GM21367 (cell line): ENCODE measurements at regions not wholly inside any gene's neighbourhood (a gene's known extent, or its start where the extent isn't known, plus 50 kb on each side); places are given as distances from the start of the nearest gene placed in this dataset.
A peak's percentile ranks its signal among the peaks of the same experiment; 100 is the strongest.
"Not testable (repeated sequence)": the region's sequence is repeated elsewhere in the genome, so short reads cannot be mapped to it uniquely, and the experiment has no call there.

Experiments used
- ATAC-seq: cut with Tn5 transposase; IDR thresholded peaks from one replicate; pipeline ENCODE4 v1.9.1; 2021; ENCODE audit not compliant: unreplicated experiment

DNA sequence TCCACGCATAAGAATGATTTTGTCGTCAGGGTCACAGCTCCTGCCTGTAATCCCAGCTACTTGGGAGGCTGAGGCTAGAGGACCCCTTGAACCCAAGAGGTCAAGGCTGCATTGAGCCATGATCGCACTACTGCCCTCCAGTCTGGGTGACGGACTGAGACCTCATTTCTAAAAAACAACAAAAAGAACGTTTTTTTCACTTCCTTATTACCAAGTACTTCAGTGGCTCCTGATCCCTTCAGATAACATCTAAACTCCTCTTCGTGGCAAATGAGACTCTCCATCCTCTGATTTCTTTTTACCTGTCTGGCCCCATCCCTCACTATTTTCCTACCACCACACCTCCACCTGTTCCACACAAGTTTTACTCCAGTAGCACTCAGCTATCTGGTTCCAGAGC is 105.4 kb upstream of the TLK1 start:
- no peak for ATAC-seq

DNA sequence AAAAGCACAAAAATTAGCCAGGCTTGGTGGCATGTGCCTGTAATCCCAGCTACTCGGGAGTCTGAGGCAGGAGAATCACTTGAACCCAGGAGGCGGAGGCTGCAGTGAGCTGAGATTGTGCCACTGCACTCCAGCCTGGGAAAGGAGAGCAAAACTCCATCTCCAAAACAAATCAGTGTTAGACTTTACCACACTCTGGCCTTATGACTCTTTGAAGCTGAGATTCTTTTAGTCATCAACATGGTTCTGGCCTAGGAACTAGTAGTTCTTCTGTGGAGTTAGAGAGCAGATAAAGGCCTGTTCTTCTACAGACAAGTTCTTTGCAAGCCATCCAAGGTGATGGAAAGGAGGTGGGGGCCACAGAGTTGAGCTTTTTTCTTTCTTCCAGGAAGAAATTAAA is 100.8 kb upstream of the TLK1 start:
- not testable (repeated sequence) for ATAC-seq

GRCh38 chr2:171260471-171261424 is 100.1 kb upstream of the TLK1 start:
- no peak for ATAC-seq

DNA sequence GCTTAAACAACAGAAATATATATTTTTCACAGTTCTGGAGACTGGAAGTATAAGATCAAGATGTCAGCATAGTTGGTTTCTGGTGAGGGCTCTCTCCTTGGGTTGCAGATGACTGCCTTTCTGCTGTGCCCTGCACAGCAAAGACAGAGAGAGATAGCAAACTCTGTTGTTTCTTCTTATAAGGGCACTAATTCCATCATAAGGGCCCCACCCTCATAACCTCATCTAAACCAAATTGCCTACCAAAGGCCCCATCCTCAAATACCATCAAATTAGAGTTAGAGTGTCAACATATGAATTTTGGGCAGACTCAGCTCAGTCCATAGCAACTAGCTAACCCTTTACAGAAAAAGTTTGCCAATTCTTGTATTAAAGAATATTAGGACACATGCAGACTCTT is 94.0 kb upstream of the TLK1 start:
- no peak for ATAC-seq

DNA sequence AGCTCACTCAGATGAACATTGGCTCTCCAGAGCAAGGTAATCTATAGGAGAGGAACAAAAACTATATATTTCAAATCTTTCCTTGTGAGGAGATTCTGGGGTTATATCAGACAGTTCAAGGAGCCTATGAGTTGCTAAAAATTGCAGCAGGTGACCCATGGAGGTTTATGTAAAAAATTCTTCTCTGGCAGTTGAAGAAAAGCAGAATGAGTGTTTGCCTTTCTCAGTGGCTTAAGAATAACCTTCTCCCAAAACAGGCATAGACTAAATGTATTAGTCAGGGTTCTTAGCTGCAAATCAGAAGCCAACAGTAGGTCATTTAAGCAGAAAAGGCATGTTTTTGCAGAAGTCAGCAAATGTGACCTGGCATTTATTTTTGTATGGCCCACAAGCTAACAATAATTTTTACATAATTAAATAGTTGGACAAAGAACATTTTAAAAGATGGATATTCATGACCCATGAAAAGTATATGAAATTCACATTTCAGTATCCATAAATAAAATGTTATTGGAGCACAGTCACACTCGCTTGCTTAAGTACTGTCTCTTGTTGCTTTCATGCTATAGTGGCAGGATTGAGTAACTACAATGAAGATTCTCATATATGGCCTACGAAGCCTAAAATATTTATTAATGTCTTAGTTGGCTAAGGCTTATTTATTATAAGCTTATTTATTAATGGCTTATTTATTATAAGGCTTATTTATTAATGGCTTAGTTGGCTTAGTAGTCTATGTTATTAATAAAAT is 93.4 kb upstream of the TLK1 start:
- no peak for ATAC-seq

GRCh38 chr2:171253279-171253678 is 92.6 kb upstream of the TLK1 start:
- no peak for ATAC-seq

DNA sequence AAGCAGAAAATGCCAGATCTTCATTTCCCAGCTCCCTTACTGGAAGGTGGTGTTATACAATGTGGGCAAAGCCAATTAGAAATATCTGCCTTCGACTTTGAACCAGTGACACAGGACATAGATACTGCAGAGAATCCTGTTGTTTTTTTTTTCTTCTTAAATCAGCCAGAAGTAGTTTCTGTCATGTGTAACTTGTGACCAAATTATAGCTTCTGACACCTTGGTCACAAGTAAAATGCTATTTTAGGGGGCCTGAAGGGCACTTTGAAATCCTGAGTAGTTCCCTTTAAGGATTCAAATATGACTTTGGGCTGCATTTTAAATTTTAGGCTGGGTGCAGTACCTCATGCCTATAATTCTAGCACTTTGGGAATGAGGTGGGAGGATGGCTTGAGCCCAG is 89.0 kb upstream of the TLK1 start:
- ATAC-seq = no peak

- ATAC-seq = peak; percentile 52
These were observed 87.3 kb upstream of the TLK1 start for GRCh38 chr2:171247741-171248662.

- no peak for ATAC-seq
These were observed 84.5 kb upstream of the TLK1 start for GRCh38 chr2:171244970-171245782.

DNA sequence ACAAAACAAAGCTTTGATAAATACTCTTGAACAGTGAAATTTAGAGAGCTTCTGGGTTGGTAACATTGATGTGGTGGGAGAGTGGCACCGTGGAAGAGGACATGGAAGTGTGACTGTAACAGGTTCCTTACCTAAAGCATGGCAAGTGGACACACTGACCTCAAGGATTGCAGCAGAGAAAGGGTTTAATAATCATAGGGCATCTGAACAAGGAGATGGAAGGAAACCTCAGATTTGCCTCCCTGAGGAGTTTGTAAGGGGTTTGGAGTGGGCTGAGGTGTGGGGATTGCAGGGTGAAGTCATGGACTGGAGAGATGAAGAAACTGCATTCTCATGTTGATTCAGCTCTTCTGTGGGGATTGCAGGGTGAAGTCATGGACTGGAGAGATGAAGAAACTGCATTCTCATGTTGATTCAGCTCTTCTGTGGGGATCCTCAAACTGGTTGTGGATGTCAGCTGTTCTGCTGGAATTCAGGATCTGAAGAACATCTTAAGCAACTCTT is 83.8 kb upstream of the TLK1 start:
- ATAC-seq = no peak

DNA sequence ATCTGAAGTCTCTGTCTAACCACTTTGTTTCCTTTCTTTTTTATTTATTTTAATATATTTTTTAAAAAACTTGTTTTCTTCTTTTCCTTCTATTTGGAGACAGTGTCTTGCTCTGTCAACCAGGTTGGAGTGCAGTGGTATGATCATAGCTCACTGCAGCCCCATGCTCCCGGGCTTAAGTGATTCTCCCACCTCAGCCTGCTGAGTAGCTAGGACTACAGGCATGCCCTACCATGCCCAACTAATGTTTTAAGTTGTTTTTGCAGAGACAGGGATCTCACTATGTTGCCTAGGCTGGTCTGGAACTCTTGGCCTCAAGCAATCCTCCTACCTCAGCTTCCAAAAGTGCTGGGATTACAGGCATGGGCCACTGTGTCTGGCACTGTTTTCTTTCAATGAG is 81.1 kb upstream of the TLK1 start:
- no peak for ATAC-seq

DNA sequence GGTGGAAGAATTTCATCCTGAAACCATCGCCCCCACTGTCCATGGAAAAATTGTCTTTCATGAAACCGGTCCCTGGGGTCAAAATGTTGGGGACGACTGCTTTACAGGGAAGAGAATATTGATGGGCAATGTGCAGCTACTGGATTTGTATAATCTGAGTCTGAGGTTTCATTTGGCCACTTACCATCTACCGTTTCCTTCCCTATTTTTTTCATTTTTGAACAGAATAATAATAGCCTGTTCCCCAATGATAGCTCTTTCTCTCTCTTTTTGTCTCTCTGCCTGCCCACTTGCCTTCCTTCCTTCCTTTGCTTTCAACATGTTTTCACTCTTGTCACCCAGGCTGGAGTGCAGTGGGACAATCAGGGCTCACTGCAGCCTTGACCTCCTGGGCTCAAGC is 78.3 kb upstream of the TLK1 start:
- no peak for ATAC-seq

DNA sequence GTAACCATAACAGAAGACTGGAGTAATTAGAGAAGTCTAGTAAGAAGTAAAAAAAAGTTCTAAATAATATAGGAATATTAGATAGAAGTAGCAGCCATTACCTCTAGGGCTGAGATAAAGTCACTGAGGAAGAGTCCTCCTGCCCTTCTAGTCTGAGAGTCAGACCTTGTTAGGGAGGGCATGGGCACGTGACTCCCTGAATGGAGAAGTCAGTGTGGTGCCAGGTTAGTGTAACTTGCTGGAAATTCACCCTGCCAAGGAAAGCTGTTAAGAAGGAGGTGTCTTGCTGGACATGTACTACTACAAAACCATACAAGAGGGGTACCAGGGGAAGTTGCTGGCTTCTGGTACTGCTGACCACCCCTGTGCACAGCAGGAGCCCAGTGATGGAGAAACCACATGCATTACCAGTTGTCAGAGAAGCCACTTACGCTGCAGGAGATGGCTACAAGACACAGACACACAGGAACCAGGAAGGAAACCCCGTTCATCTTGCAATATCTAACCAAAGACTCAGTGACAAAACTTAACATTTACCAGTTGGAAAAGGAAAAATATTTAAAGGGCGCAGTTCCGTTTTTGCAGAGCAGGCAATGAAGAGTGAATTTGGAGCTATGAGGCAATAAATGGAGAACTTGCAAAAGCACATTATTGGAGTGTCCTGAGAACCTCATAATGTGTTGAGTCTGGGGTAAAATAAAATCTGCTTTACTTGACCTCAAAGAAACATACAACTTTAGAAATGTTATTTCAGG is 77.2 kb upstream of the TLK1 start:
- no peak for ATAC-seq

DNA sequence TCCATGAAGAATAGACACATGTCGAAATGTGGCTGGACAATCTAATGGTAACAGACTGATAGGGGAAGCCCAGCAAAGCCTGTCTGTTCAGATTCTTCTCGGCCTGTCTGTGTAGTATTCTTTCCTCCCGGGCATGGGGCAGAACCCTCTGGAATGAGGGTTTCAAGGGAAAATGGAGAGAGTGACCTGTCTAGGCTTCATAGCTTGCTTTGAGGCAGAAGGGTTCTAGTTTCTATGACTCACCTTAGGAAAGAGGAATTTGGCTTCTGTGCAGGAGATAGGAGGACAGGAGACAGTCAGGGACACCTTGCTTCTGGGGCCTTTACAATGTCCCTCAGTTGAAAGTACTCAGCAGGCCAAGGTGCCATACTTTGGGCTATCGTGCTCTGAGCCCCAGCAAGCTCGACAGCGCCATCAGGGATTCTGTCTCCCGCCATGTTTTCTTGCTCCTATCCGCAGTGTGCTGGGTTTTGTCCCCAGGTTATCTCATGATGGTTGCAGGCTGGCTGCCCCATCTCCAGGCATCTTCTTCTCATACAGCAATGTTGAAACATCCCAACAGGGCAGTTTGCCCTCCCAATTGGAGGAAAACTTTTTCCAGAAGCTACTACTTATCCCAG is 74.7 kb upstream of the TLK1 start:
- no peak for ATAC-seq

- ATAC-seq = no peak
These were observed 69.5 kb upstream of the TLK1 start for GRCh38 chr2:171230176-171230575.

GRCh38 chr2:171228826-171229225 is 68.1 kb upstream of the TLK1 start:
- no peak for ATAC-seq

GRCh38 chr2:171227066-171227782 is 66.5 kb upstream of the TLK1 start:
- ATAC-seq = no peak

DNA sequence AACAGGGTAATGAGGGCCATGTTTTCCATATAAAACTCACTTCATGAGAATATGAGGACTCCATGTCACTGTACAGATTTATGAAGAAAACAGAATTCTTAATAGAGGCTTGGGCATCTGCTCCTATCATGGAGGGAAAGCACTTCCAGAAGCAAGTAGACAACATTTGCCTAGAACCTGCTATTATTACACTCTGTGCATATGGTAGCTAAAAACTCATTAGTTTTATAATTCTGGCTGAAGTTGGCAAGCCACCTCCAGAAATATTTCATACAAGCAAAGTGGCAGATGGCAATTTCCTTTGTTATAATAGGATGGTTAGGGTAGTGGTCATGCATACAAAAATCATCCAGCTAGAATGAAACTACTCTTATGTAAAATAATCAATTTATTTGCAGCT is 65.8 kb upstream of the TLK1 start:
- no peak for ATAC-seq
